SU-DHL-6 (cell line): ENCODE measurements at regions not wholly inside any gene's neighbourhood (a gene's known extent, or its start where the extent isn't known, plus 50 kb on each side); places are given as distances from the start of the nearest gene placed in this dataset.

Experiments
- H2AFZ ChIP-seq: fragments of 200-600 bp; sonication (generic); 2 replicates; pipeline ENCODE4 v1.6.1; 2014; ENCODE audit warnings: low read depth, mild to moderate bottlenecking, moderate library complexity, mixed read lengths, antibody characterized with exemption, low read length; ENCODE audit not compliant: severe bottlenecking
- H3F3A ChIP-seq: fragments of 200-600 bp; shearing (Covaris generic); 2 replicates; pipeline ENCODE4 v1.6.0; 2016; ENCODE audit warnings: antibody characterized with exemption, mild to moderate bottlenecking; ENCODE audit not compliant: insufficient read depth
- H3K27ac ChIP-seq: fragments of 200-600 bp; sonication (generic); 2 replicates; pipeline ENCODE4 v1.5.1; 2016; ENCODE audit warnings: low read depth, mild to moderate bottlenecking, low read length, moderate library complexity, mixed read lengths
- H3K27me3 ChIP-seq: fragments of 200-600 bp; sonication (generic), shearing (Covaris generic); 2 replicates; pipeline ENCODE4 v1.6.0; 2014; ENCODE audit warnings: mild to moderate bottlenecking, low read length
- H3K36me3 ChIP-seq: fragments of 200-600 bp; sonication (generic); 2 replicates; pipeline ENCODE4 v1.6.1; 2014; ENCODE audit warnings: mild to moderate bottlenecking, low read length, mixed read lengths
- H3K4me2 ChIP-seq: fragments of 300-600, 200-600 bp; shearing (Covaris generic), sonication (generic); 2 replicates; pipeline ENCODE4 v1.6.0; 2014; ENCODE audit warnings: low read length, low read depth, mild to moderate bottlenecking; ENCODE audit not compliant: poor library complexity, severe bottlenecking
- H3K4me3 ChIP-seq: fragments of 200-600 bp; sonication (generic); 2 replicates; pipeline ENCODE4 v1.5.1; 2014; ENCODE audit warnings: antibody characterized with exemption, low read length, mild to moderate bottlenecking, mixed read lengths; ENCODE audit not compliant: insufficient read depth, poor library complexity, severe bottlenecking
- H3K79me2 ChIP-seq: fragments of 200-600 bp; sonication (generic); 2 replicates; pipeline ENCODE4 v1.6.1; 2014; ENCODE audit warnings: mild to moderate bottlenecking, low read length, moderate library complexity; ENCODE audit not compliant: insufficient read depth
- H3K9ac ChIP-seq: fragments of 200-600 bp; sonication (generic); 2 replicates; pipeline ENCODE4 v1.7.0; 2014; ENCODE audit warnings: mild to moderate bottlenecking, low read length
- H3K9me2 ChIP-seq: fragments of 200-600 bp; sonication (generic); replicated peaks from 2 replicates; pipeline ENCODE4 v1.6.1; 2014; ENCODE audit warnings: low read length; ENCODE audit not compliant: insufficient read depth
- H3K9me3 ChIP-seq: fragments of 200-600 bp; sonication (generic); 2 replicates; pipeline ENCODE4 v1.6.1; 2014; ENCODE audit warnings: low read length, mixed read lengths; ENCODE audit not compliant: insufficient read depth
- H4K20me1 ChIP-seq: fragments of 200-600 bp; sonication (generic); 2 replicates; pipeline ENCODE4 v1.6.1; 2014; ENCODE audit warnings: low read depth, mild to moderate bottlenecking, antibody characterized with exemption, low read length, moderate library complexity, mixed read lengths
- EZH2phosphoT487 ChIP-seq: fragments of 200-600 bp; sonication (generic), shearing (Covaris generic); conservative IDR thresholded peaks from 2 replicates; pipeline ENCODE4 v1.6.1; 2018; ENCODE audit warnings: mild to moderate bottlenecking, antibody characterized with exemption, low read length, moderate library complexity, mixed read lengths
- TF ChIP-seq, protein P1 (sequence below): fragments of 200-600 bp; sonication (generic); IDR thresholded peaks from one replicate; pipeline ENCODE4 v1.5.1; 2017; ENCODE audit warnings: antibody characterized with exemption, mild to moderate bottlenecking, low read length, moderate library complexity; ENCODE audit not compliant: insufficient read depth, poor library complexity, severe bottlenecking

DNA sequence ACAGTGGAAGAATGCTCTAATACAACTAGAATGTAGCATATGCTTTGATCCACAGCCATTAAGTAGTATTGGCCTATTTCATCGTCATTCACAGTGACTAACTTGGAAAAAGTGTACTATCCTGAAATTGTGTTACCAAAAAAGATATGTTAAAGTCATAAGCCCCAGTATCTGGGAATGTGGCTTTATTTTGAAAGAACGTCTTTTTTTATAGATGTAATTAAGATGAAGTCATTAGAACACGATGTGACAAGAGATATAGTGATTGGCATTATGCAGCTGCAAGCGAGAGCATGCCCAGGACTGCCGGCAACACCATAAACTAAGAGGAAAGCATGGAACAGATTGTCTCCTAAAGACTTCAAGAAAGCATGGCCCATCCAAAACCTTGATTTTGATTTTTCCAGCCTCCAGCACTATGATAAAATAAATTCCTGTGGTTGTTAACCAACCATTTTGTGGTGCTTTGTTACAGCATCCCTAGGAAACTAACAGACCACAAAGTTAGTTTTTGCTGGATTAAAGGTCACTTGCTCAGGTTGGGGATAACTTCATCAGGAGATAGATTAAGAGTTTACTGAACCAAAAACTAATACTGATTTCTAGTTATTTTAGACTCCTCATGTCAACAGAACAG is 870.6 kb upstream of the LRRC4C start:
- Histone ChIP-seq H3K27me3 (no peaks in the 10 kb centered on the region), H3K9ac (no peak overlapping the region), H3K4me2 (no peak overlapping the region), H3K4me3 (no peak overlapping the region), H3K27ac (no peak overlapping the region), H3K9me3 (no peaks in the 10 kb centered on the region), H2AFZ (no peak overlapping the region), H4K20me1 (no peaks in the 10 kb centered on the region), H3K79me2 (no peaks in the 10 kb centered on the region), H3K36me3 (no peaks in the 10 kb centered on the region), H3K9me2 (no peaks in the 10 kb centered on the region), H3F3A (no peaks in the 10 kb centered on the region)
- no peak for TF ChIP-seq EZH2phosphoT487
- TF ChIP-seq, protein P1, sequence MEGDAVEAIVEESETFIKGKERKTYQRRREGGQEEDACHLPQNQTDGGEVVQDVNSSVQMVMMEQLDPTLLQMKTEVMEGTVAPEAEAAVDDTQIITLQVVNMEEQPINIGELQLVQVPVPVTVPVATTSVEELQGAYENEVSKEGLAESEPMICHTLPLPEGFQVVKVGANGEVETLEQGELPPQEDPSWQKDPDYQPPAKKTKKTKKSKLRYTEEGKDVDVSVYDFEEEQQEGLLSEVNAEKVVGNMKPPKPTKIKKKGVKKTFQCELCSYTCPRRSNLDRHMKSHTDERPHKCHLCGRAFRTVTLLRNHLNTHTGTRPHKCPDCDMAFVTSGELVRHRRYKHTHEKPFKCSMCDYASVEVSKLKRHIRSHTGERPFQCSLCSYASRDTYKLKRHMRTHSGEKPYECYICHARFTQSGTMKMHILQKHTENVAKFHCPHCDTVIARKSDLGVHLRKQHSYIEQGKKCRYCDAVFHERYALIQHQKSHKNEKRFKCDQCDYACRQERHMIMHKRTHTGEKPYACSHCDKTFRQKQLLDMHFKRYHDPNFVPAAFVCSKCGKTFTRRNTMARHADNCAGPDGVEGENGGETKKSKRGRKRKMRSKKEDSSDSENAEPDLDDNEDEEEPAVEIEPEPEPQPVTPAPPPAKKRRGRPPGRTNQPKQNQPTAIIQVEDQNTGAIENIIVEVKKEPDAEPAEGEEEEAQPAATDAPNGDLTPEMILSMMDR = no peak

DNA sequence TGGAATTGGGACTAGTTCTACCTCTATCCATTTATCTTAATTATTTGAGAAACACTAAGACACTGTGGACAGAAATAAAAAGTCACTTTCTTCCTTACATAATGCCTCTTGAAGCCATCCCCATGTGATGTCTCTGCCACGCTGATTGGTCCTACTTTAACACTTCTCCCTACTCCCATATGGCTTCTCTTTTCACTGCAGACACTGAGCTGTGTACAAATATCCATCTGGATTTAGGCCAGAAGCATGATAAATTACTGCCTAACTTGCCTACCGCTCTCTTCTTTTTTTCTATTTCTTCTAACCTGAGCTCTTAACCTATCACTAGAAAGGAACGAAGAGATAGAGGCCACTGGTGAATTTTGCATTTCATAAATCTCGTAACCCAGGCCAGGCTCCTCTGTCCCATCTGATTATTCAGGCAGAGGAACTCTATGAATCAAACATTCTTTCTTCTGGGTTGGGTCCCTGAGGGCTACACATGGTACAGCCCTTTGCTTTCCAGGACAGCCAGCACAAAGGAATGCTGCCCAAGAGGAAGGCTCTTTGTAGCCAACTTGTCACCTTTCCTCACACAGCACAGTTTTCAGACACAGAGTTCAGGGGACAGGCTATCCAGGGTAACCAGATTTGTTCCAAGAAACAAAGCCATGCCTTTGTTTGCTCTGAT is 878.5 kb upstream of the LRRC4C start:
- H3K79me2 ChIP-seq = no peaks in the 10 kb centered on the region
- no peak overlapping the region for H2AFZ ChIP-seq
- no peak overlapping the region for H3K27ac ChIP-seq
- no peaks in the 10 kb centered on the region for H3K36me3 ChIP-seq
- H3K4me3 ChIP-seq = no peak overlapping the region
- H4K20me1 ChIP-seq = no peaks in the 10 kb centered on the region
- TF ChIP-seq EZH2phosphoT487 = no peak
- TF ChIP-seq, protein P1 = no peak
- H3K4me2 ChIP-seq = no peak overlapping the region
- H3F3A ChIP-seq = no peaks in the 10 kb centered on the region
- no peaks in the 10 kb centered on the region for H3K9me3 ChIP-seq
- H3K9me2 ChIP-seq = no peaks in the 10 kb centered on the region
- no peak overlapping the region for H3K9ac ChIP-seq
- H3K27me3 ChIP-seq = no peaks in the 10 kb centered on the region

DNA sequence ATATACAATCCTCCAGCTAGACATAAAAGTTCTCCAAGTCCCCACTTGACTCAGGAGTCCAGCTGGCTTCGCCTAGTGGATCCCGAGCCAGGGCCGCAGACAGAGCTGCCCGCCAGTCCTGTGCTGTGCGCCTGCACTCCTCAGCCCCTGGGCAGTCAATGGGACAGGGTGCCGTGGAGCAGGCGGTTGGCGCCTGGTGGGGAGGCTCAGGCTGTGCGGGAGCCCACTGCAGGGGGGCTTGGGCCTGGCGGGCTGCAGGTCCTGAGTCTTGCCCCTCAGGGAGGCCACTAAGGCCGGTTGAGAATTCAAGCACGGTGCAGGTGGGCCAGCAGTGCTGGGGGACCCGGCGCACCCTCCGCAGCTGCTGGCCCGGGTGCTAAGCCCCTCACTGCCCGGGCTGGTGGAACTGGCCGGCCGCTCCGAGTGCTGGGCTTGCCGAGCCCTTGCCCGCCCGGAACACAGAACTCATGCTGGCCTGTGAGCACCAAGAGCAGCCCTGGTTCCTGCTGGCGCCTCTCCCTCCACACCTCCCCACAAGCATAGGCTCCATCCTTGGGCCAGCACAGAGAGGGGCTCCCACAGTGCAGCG is 884.8 kb upstream of the LRRC4C start:
- Histone ChIP-seq H3K79me2 (no peaks in the 10 kb centered on the region), H3K4me3 (no peak overlapping the region), H4K20me1 (no peaks in the 10 kb centered on the region), H3F3A (no peaks in the 10 kb centered on the region), H3K4me2 (no peak overlapping the region), H3K9me2 (0 out of 2 replicates have a peak, but pooled peaks cover 4% of the 10 kb centered on the region), H3K27ac (no peak overlapping the region), H3K27me3 (no peaks in the 10 kb centered on the region), H3K9ac (no peak overlapping the region), H3K9me3 (no peaks in the 10 kb centered on the region), H3K36me3 (no peaks in the 10 kb centered on the region), H2AFZ (no peak overlapping the region)
- no peak for TF ChIP-seq EZH2phosphoT487
- TF ChIP-seq, protein P1 = no peak
